ENCODE measurements at regions not wholly inside any gene's neighbourhood (a gene's known extent, or its start where the extent isn't known, plus 50 kb on each side); places are given as distances from the start of the nearest gene placed in this dataset.
"Not testable (repeated sequence)": the region's sequence is repeated elsewhere in the genome, so short reads cannot be mapped to it uniquely, and the experiment has no call there.

- not testable (repeated sequence) for DNase-seq (ENCODE audit: low read depth in 2 of 2)
Measured at GRCh38 chr5:112026879-112027278, 269.9 kb upstream of the NREP start.

DNA sequence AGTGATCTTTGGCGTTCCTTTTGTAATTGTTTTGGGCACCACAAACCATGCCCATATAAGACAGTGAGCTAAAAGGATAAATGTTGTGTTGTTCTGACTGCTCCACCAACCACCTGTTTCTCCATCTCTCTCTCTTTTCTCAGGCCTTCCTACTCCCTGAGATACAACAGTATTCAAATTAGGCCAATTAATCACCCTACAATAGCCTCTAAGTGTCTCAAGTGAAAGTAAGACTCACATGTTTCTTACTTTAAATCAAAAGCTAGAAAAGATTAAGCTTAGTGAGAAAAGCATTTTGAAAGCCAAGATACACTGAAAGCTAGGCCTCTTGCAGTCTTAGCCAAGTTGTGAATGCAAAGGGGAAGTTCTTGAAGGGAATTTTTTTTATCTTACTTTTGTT is 268.8 kb upstream of the NREP start:
- no peak for DNase-seq (ENCODE audit: low read depth in 2 of 2)

GRCh38 chr5:112024769-112025168 is 267.8 kb upstream of the NREP start:
- no peak for DNase-seq (ENCODE audit: low read depth in 2 of 2)

GRCh38 chr5:112024221-112024620 is 267.2 kb upstream of the NREP start:
- DNase-seq (ENCODE audit: low read depth in 2 of 2) = no peak

DNA sequence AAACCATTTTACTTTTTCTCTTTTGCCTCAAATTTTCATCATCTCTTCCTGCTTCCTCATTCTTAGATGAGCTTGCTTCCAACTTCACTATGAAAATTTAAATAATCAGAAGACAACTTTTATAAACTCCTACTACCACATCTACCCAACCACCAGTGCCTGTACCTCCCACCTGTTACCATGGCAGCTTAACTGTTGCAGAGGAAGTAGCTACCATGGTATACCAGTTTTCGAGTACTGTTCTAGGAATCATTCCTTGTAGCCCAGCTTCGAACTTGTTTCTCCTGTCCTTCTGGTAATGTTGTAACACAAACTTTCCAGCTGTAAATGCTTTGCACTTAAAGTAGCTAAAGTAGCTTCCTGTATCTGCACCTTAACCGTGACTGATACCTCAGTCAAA is 266.8 kb upstream of the NREP start:
- DNase-seq (ENCODE audit: low read depth in 2 of 2) = no peak

GRCh38 chr5:112018846-112019245 is 261.9 kb upstream of the NREP start:
- DNase-seq (ENCODE audit: low read depth in 2 of 2) = no peak

DNA sequence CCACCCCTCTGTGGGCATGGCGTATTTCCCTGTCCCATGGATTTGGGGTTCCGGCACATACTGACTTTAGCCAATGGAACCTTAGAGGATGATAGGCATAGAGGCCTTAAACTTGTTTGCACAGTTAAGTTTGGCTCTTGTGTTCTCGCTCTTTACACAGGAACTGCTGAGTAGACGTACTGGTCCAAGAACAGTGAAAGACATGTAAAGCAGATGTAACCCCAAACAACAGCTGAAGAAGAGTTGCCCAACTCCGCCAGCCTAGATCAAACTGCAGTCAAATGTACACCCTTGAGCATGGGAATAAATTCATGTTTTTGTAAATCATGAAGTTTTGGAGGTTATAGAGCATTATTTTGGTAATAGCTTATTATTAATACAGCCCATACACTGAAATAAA is 260.0 kb upstream of the NREP start:
- DNase-seq (ENCODE audit: low read depth in 2 of 2) = no peak

GRCh38 chr5:112014783-112015395 is 257.9 kb upstream of the NREP start:
- no peak for DNase-seq (ENCODE audit: low read depth in 2 of 2)

DNA sequence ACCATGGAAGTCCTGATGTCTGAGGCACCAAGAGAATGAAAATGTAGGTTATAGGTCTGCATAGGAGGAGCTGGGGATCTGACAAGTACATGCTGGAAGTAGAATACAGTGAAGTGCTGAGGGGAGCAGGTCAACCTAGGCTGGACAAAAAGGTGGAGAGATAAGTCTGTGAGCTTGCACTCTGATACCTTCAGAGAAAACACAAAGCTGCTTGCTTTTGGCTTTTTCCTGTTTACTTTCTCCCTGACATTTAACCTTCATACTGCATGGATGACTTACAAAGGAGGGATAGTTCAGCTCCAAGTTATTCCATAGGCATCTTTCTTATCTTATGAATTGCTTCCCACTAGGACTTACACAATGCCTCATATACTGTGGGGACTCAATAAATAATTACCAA is 256.7 kb upstream of the NREP start:
- no peak for DNase-seq (ENCODE audit: low read depth in 2 of 2)

DNA sequence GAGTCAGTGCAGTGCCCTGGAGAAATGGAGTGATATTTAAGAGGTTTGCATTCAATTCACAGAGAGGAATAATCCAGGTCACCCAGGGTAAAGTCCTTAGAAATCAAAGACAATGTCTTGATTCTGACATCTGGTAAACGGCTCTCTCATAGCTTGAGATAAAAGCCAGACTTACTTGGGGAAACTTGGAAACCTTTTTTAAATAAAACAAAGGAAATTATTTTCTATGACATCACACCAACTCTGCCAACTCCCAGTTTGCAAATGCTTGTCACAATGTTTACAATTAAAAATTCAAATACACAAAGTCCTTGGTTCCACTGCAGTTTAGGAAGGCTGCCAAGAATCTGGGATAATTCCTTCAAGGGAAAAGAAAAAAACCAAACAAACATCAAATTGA is 255.1 kb upstream of the NREP start:
- DNase-seq (ENCODE audit: low read depth in 2 of 2) = peak in 1 of 2 donors; percentile 60

GRCh38 chr5:112010475-112010874 is 253.5 kb upstream of the NREP start:
- no peak for DNase-seq (ENCODE audit: low read depth in 2 of 2)

GRCh38 chr5:112006721-112007120 is 249.7 kb upstream of the NREP start:
- DNase-seq (ENCODE audit: low read depth in 2 of 2) = peak; percentile 1 to 58

- no peak for DNase-seq (ENCODE audit: low read depth in 2 of 2)
Measured at GRCh38 chr5:112005623-112005930, 248.6 kb upstream of the NREP start.

GRCh38 chr5:112004867-112005622 is 248.1 kb upstream of the NREP start:
- DNase-seq (ENCODE audit: low read depth in 2 of 2) = peak; percentile 8 to 29

GRCh38 chr5:112002376-112002775 is 245.4 kb upstream of the NREP start:
- DNase-seq (ENCODE audit: low read depth in 2 of 2) = peak in 1 of 2 donors; percentile 22

- DNase-seq (ENCODE audit: low read depth in 2 of 2) = no peak
Measured at GRCh38 chr5:111999286-111999685, 242.3 kb upstream of the NREP start.

DNA sequence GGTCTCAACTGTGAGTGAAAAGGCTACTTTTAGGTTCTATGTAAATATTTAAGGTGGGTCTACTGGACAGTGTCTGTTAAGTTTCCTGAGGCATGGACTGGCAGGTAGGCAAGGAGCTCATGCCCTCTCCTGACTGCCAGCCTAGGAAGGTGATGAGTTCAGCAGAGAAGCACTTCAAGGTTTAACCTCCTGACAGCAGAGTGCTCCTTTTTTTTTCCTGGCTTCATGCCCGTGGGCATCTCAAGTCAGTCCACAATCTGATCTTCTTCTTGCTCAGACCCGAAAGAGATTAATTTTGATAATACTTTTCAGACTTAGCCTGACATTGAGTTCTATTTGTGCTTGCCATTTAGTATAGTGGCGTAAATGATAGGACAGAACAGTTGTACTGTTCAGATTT is 241.9 kb upstream of the NREP start:
- DNase-seq (ENCODE audit: low read depth in 2 of 2) = no peak

DNA sequence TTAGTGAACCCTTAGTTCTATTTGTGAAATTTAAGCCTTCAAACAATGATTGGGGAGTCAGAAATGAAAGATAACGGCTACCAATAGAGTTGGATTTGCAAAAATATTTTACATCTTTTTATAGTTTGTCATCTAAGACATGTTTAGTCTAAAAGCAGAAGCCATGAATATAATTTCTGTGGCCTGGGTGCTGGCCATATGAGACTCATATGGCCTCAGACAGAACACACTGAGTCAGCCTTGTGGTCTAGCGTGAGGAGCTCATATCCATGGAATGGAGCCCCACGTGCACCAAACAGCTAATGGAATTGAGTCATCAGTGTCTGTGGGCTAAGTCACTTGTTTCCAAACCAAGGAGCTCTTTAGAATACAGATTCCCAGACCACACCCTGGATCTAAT is 240.7 kb upstream of the NREP start:
- peak in 1 of 2 donors; percentile 86 for DNase-seq (ENCODE audit: low read depth in 2 of 2)

GRCh38 chr5:111997308-111997707 is 240.3 kb upstream of the NREP start:
- DNase-seq (ENCODE audit: low read depth in 2 of 2) = no peak

- DNase-seq (ENCODE audit: low read depth in 2 of 2) = no peak
Measured at GRCh38 chr5:111996574-111996973, 239.6 kb upstream of the NREP start.

GRCh38 chr5:111995701-111996100 is 238.7 kb upstream of the NREP start:
- DNase-seq (ENCODE audit: low read depth in 2 of 2) = no peak

GRCh38 chr5:111993242-111993641 is 236.2 kb upstream of the NREP start:
- no peak for DNase-seq (ENCODE audit: low read depth in 2 of 2)

DNA sequence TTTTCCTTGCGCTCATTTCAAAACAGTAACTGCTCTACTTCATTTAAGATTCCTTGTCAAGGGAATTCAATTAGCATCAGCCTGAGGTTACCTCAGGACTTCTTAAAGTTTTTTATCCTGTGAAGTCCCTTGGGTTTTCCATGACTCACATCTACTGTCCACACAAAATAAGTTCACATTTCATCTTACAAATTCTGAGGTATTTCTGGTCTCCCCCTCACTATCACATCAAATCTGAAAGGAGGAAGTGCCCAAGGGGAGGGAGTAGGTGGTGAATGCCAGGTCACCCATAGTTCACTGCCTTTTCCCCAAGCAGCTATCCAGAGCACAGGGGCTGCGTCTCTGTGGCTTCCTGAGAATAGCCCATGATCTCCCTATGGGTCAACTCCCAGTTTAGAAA is 227.1 kb upstream of the NREP start:
- DNase-seq (ENCODE audit: low read depth in 2 of 2) = no peak

DNA sequence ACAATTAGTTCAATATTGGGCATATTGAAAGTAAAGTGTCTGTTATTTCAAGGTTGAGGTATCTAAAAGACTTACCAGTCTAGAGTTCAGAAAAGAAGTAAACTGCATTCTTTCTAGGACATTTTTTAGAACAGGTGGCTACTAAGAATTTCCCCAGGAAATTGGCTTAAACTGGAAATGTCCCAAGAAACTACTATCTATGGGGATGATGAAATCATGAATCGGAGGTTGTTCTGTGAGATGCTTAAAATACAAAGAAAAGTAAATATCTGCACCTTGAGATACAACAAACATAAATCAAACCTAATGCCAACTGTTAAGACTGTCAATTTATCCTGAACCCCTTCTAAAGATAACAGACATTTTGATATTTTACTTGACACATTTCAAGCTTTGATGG is 226.5 kb upstream of the NREP start:
- no peak for DNase-seq (ENCODE audit: low read depth in 2 of 2)

Data from lung microvascular endothelial cell (primary cell).